ENCODE measurements at regions not wholly inside any gene's neighbourhood (a gene's known extent, or its start where the extent isn't known, plus 50 kb on each side); places are given as distances from the start of the nearest gene placed in this dataset.

DNA sequence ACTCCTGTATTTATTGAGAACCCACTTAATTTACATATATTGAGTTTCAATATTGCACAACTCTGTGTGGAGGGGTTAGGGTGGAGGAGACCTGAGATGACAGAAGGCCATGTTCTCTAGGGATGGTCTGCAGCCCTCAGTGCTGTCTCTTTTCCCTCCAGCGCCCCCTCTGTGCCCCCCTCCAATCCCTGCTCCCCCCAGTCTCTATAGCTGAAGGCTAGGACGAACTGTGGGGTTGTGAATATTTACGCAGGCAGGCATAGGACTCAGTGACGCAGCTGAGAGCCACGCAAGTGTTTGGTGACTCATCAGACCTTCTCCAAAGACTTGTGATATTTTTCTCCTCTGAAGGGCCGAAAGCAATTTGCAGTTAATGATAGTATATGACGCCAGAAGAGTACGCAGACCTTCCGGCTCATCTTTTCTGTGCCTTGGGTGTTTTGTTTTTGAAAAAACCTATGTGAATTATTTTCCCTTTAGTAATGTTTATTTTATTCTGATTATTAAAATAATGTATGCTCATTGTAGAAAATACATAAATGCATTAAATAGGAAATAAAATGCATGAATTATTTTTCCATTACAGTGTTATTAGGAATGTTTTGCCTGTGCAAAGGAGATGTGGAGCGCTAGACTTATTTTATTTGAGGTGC lies 85.3 kb downstream of the SLC25A47 start:
- Histone ChIP-seq H3K4me1 (no peaks in the 10 kb centered on the region), H3K4me3 (no peak overlapping the region), H3K9me3 (no peaks in the 10 kb centered on the region), H3K27ac (no peak overlapping the region), H3K36me3 (no peaks in the 10 kb centered on the region), H3K27me3 (no peaks in the 10 kb centered on the region)
- intact Hi-C loops (cut with DNase I): no loop called here
- TF ChIP-seq, protein P1, sequence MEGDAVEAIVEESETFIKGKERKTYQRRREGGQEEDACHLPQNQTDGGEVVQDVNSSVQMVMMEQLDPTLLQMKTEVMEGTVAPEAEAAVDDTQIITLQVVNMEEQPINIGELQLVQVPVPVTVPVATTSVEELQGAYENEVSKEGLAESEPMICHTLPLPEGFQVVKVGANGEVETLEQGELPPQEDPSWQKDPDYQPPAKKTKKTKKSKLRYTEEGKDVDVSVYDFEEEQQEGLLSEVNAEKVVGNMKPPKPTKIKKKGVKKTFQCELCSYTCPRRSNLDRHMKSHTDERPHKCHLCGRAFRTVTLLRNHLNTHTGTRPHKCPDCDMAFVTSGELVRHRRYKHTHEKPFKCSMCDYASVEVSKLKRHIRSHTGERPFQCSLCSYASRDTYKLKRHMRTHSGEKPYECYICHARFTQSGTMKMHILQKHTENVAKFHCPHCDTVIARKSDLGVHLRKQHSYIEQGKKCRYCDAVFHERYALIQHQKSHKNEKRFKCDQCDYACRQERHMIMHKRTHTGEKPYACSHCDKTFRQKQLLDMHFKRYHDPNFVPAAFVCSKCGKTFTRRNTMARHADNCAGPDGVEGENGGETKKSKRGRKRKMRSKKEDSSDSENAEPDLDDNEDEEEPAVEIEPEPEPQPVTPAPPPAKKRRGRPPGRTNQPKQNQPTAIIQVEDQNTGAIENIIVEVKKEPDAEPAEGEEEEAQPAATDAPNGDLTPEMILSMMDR (IDR thresholded peaks at IDR 0.05): no peak
- no peak for DNase-seq (ENCODE audit: low spot score in 2 of 2)

- TF ChIP-seq, protein P1 (IDR thresholded peaks at IDR 0.05): no peak
- Histone ChIP-seq H3K36me3 (no peaks in the 10 kb centered on the region), H3K4me3 (no peak overlapping the region), H3K9me3 (no peaks in the 10 kb centered on the region), H3K4me1 (no peaks in the 10 kb centered on the region), H3K27me3 (no peaks in the 10 kb centered on the region), H3K27ac (no peak overlapping the region)
- DNase-seq (ENCODE audit: low spot score in 2 of 2): no peak
- intact Hi-C loops (cut with DNase I): no loop called here
Measured at GRCh38 chr14:100409003-100409360, 85.8 kb downstream of the SLC25A47 start.

DNA sequence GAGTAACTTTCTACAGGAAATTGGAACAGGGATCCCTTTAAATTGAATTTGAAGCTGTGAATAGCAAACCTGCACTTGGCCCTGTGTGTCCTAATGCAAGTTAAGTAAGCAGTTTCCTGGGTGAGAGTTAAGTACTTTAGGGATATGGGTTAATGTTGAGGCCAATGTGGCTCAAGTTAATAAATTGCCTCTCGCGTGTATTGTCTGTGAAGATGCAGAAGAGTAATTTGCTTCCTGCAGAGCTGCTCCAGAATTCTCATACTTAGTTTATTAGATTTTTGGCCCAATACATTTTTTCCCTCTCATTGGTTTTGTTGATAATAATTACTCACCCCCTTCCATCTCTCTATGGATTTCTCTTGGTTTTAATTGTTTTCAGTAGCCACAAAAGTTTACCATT lies 86.5 kb downstream of the SLC25A47 start:
- Histone ChIP-seq H3K27ac (no peak overlapping the region), H3K36me3 (no peaks in the 10 kb centered on the region), H3K4me3 (no peak overlapping the region), H3K4me1 (no peaks in the 10 kb centered on the region), H3K9me3 (no peaks in the 10 kb centered on the region), H3K27me3 (no peaks in the 10 kb centered on the region)
- intact Hi-C loops (cut with DNase I): no loop called here
- TF ChIP-seq, protein P1 (IDR thresholded peaks at IDR 0.05): no peak
- DNase-seq (ENCODE audit: low spot score in 2 of 2): no peak

DNA sequence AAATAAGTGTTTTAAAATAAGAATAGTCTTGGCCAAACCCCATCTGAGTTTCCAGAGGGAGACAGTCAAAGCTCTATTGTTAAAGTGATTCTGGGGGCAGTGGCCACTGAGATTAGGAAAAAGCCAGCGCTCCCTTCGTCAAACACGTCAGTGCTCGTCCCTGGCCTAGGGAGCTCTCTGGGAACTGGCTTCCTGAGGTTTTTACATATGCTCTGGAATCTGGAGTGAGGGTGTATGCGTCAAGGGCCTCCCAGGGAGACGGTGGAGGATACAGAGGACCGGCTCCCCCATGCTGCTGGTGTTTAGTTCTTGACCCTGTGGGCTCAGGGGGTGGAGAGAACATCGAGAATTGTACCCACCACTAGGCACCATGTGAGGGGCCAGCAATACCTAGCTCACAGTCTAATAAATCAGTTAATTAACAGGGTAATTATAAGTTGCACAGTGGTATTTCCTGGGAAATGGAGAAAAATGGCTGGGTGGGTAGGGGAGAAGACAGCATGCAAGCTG lies 87.0 kb downstream of the SLC25A47 start:
- intact Hi-C loops (cut with DNase I): no loop called here
- TF ChIP-seq, protein P1 (IDR thresholded peaks at IDR 0.05): no peak
- Histone ChIP-seq H3K27me3 (no peaks in the 10 kb centered on the region), H3K36me3 (no peaks in the 10 kb centered on the region), H3K4me3 (no peak overlapping the region), H3K9me3 (no peaks in the 10 kb centered on the region), H3K27ac (no peak overlapping the region), H3K4me1 (no peaks in the 10 kb centered on the region)
- no peak for DNase-seq (ENCODE audit: low spot score in 2 of 2)

- intact Hi-C loops (cut with DNase I): no loop called here
- H3K27ac ChIP-seq: no peak overlapping the region
- DNase-seq (ENCODE audit: low spot score in 2 of 2): no peak
Measured at GRCh38 chr14:100413699-100414098, 90.6 kb downstream of the SLC25A47 start.

More at GRCh38 chr14:100413699-100414098, 90.6 kb downstream of the SLC25A47 start:
- Histone ChIP-seq H3K9me3 (no peaks in the 10 kb centered on the region), H3K4me1 (no peaks in the 10 kb centered on the region), H3K27me3 (no peaks in the 10 kb centered on the region), H3K36me3 (no peaks in the 10 kb centered on the region), H3K4me3 (no peak overlapping the region)
- TF ChIP-seq, protein P1 (IDR thresholded peaks at IDR 0.05): no peak
